ENCODE measurements at regions not wholly inside any gene's neighbourhood (a gene's known extent, or its start where the extent isn't known, plus 50 kb on each side); places are given as distances from the start of the nearest gene placed in this dataset.

GRCh38 chr7:145774777-145775176 lies 341.8 kb upstream of the CNTNAP2 start:
- in situ Hi-C loops (cut with MboI; ENCODE audit: low pct_unique_long_range_greater_than_20kb, low sequenced_read_pairs, unreplicated experiment): no loop called here
- DNase-seq (ENCODE audit: low spot score): no peak
- TF ChIP-seq, protein P1, sequence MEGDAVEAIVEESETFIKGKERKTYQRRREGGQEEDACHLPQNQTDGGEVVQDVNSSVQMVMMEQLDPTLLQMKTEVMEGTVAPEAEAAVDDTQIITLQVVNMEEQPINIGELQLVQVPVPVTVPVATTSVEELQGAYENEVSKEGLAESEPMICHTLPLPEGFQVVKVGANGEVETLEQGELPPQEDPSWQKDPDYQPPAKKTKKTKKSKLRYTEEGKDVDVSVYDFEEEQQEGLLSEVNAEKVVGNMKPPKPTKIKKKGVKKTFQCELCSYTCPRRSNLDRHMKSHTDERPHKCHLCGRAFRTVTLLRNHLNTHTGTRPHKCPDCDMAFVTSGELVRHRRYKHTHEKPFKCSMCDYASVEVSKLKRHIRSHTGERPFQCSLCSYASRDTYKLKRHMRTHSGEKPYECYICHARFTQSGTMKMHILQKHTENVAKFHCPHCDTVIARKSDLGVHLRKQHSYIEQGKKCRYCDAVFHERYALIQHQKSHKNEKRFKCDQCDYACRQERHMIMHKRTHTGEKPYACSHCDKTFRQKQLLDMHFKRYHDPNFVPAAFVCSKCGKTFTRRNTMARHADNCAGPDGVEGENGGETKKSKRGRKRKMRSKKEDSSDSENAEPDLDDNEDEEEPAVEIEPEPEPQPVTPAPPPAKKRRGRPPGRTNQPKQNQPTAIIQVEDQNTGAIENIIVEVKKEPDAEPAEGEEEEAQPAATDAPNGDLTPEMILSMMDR (IDR thresholded peaks at IDR 0.05; ENCODE audit: extremely low read depth, insufficient read depth, missing control alignments): no peak

DNA sequence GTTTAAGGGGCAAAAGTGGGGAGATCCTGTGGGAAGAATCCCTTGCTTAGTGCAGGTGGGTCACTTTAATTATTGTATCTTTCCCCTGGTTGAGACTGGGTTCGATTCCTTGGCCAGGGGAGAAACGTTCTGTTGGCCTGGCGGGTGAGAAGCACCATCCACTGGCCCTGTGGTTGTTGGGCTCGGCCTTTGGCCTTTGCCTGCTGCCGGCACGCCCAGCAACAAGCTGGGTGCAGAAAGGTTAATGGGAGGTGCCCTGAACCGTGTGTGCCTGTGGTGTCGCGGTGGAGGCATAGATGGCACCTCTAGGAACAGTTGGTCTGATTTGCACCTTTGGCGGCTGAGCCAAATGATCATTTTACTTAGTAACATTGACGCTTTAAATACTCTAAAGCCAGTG lies 363.6 kb upstream of the CNTNAP2 start:
- in situ Hi-C loops (cut with MboI; ENCODE audit: low pct_unique_long_range_greater_than_20kb, low sequenced_read_pairs, unreplicated experiment): no loop called here
- TF ChIP-seq, protein P1 (IDR thresholded peaks at IDR 0.05; ENCODE audit: extremely low read depth, insufficient read depth, missing control alignments): no peak
- no peak for DNase-seq (ENCODE audit: low spot score)

DNA sequence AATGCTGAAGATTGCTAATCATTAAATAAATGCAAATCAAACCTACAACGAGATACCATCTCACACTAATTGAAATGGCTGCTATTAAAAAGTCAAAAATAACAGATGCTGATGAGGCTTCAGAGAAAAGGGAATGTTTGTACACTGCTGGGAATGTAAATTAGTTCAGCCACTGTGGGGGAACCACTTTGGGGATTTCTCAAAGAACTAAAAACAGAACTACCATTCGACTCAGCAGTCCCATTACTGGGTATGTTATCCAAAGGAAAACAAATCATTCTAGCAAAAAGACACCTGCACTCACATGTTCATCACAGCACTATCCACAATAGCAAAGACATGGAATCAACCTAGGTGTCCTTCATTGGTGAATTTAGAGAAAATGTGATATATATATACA lies 379.0 kb upstream of the CNTNAP2 start:
- in situ Hi-C loops (cut with MboI; ENCODE audit: low pct_unique_long_range_greater_than_20kb, low sequenced_read_pairs, unreplicated experiment): no loop called here
- no peak for DNase-seq (ENCODE audit: low spot score)
- TF ChIP-seq, protein P1 (IDR thresholded peaks at IDR 0.05; ENCODE audit: extremely low read depth, insufficient read depth, missing control alignments): no peak

- no peak for DNase-seq (ENCODE audit: low spot score)
- TF ChIP-seq, protein P1 (IDR thresholded peaks at IDR 0.05; ENCODE audit: extremely low read depth, insufficient read depth, missing control alignments): no peak
- in situ Hi-C loops (cut with MboI; ENCODE audit: low pct_unique_long_range_greater_than_20kb, low sequenced_read_pairs, unreplicated experiment): no loop called here
Measured at GRCh38 chr7:145735061-145735460, 381.5 kb upstream of the CNTNAP2 start.

- in situ Hi-C loops (cut with MboI; ENCODE audit: low pct_unique_long_range_greater_than_20kb, low sequenced_read_pairs, unreplicated experiment): no loop called here
- TF ChIP-seq, protein P1 (IDR thresholded peaks at IDR 0.05; ENCODE audit: extremely low read depth, insufficient read depth, missing control alignments): no peak
Measured at GRCh38 chr7:145732521-145732920, 384.1 kb upstream of the CNTNAP2 start.

DNA sequence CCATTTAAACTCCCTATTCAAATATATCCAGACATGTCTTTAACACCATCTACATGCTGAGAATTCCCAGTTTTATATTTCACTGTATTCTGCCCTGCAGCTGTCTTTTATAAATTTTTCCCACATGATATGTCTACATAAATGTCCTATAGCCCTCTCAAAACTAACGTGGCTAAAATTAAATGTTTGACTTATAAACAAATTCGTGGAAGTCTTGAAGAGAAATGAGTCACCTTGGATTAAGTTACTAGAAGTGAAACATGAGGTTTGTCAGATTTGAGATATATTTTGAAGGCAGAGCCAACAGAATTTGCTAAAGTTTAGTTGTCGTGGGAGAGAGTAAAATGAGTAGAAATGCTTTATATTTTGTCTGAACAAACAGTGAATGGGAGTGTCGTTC lies 386.9 kb upstream of the CNTNAP2 start:
- TF ChIP-seq, protein P1 (IDR thresholded peaks at IDR 0.05; ENCODE audit: extremely low read depth, insufficient read depth, missing control alignments): no peak
- in situ Hi-C loops (cut with MboI; ENCODE audit: low pct_unique_long_range_greater_than_20kb, low sequenced_read_pairs, unreplicated experiment): no loop called here
- no peak for DNase-seq (ENCODE audit: low spot score)

More at GRCh38 chr7:145732521-145732920, 384.1 kb upstream of the CNTNAP2 start:
- DNase-seq (ENCODE audit: low spot score): no peak

DNA sequence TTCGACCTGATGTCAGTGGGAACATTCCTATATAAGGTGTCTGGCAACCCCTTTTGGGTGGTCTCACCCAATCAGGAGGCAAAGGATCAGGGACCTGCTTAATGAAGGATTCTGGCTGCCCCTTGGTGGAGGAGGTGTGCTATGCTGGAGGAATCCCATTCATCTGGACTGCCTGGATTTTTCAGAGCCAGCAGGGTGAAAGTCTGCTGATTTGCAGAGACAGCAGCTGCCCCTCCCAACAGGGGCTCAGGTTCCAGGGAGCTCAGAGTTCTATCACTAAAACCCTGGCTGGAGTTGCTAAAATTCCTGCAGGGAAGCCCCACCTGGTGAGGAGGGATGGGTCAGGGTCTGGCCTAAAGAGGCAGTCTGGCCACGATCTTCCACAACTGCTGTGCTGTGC lies 398.5 kb upstream of the CNTNAP2 start:
- TF ChIP-seq, protein P1 (IDR thresholded peaks at IDR 0.05; ENCODE audit: extremely low read depth, insufficient read depth, missing control alignments): no peak
- DNase-seq (ENCODE audit: low spot score): no peak
- in situ Hi-C loops (cut with MboI; ENCODE audit: low pct_unique_long_range_greater_than_20kb, low sequenced_read_pairs, unreplicated experiment): no loop called here

Data from GM13977 (cell line).